GM12872 (cell line): ENCODE measurements at regions not wholly inside any gene's neighbourhood (a gene's known extent, or its start where the extent isn't known, plus 50 kb on each side); places are given as distances from the start of the nearest gene placed in this dataset.

Experiments
- TF ChIP-seq, protein P1 (sequence below): IDR thresholded peaks from 3 replicates; pipeline ENCODE4 v1.5.1; 2011; ENCODE audit warnings: low read depth, mild to moderate bottlenecking, low read length, moderate library complexity; ENCODE audit not compliant: insufficient read depth

DNA sequence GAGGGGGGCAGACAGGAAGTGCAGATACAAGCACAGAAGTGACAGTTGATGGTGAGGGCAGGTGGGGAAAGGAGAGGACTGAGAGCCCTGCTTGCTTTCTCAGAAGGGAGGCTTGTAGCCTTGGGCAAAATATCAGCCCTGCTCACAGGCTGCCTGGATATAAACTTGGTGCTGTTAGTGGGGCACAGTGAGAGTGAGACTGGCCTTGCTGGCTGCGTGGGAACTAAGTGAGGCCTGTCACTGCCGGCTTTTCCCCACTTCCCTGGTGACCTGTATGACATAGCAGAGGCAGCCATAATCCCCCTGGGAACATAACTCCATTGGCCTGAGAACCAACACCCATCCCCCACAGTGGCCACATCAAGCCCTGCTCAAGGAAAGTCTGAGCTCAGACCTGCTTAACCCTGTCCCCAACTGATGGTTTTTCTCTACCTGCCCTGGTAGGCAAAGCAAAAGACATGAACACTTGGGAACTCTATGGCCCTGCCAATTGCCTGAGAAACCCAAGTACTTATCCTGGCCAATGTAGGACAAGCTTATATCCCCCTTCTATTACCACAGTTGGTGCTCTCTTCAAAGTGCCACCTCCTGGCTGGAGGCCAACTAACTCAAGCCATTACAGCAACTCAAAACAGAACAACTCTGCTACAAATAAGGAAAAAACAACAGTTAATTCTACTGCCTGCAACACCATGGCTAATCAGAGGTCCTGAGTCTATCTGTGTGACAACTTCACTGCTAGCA lies 472.7 kb downstream of the PLPP3 start:
- TF ChIP-seq, protein P1, sequence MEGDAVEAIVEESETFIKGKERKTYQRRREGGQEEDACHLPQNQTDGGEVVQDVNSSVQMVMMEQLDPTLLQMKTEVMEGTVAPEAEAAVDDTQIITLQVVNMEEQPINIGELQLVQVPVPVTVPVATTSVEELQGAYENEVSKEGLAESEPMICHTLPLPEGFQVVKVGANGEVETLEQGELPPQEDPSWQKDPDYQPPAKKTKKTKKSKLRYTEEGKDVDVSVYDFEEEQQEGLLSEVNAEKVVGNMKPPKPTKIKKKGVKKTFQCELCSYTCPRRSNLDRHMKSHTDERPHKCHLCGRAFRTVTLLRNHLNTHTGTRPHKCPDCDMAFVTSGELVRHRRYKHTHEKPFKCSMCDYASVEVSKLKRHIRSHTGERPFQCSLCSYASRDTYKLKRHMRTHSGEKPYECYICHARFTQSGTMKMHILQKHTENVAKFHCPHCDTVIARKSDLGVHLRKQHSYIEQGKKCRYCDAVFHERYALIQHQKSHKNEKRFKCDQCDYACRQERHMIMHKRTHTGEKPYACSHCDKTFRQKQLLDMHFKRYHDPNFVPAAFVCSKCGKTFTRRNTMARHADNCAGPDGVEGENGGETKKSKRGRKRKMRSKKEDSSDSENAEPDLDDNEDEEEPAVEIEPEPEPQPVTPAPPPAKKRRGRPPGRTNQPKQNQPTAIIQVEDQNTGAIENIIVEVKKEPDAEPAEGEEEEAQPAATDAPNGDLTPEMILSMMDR: no peak

DNA sequence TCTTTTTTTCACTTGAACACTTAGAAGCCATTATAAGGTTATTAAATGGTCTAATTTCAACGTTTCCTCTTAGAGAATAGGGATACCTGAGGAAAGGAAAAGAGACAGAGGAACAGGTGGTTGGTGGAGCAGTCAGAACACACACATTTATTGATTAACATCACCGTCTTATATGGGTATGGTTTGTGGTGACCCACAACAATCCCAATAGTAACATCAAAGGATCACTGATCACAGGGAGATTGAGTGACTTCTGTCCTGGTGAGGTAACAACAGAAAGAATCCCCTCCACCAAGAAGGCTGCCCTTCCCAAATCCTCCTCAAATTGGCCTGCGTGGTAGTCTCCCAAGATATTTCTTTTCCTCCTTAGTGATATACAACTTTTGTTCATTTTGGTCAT lies 474.0 kb downstream of the PLPP3 start:
- TF ChIP-seq, protein P1: no peak

DNA sequence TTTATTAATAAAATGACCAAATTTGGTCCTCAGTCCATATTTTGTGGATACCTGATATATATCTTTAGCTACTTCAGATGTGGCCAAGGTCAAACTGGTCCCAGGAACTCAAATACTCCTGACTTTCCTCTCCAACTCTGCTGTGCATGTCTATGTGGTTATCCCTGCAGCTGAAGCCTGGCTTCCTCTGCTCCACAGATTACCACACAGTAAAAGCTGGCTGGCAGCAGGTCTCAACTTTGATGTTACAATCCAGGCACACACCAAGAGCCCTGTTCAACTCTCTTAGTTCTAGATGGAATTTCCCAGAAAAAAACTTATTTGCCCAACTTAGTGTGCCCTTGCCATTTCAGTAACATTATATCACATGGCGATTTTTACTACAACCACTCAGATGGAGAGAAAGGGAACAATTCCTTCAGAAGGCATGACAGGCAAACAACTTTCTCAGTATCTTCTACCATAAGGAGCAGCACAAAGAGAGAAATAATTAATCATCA lies 479.5 kb downstream of the PLPP3 start:
- TF ChIP-seq, protein P1: no peak

DNA sequence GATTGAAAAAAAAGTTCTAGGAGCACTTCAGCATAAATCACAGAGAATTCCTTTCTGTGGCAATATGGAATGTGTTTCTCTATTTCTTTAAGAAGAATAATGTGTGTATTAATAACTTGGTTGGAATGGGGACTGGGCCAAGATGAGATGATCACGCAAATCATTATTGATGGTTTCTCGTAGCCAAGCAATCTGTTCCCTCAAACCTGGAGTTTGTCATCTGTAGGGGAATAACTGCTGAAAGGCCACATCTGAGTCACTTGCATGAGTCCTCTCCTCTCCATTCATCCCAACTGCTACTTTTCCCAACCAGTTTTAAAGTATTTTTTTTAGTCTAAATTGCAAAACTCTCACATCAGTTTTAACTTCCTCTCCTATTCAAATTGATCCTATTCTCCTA lies 480.4 kb downstream of the PLPP3 start:
- TF ChIP-seq, protein P1: no peak

DNA sequence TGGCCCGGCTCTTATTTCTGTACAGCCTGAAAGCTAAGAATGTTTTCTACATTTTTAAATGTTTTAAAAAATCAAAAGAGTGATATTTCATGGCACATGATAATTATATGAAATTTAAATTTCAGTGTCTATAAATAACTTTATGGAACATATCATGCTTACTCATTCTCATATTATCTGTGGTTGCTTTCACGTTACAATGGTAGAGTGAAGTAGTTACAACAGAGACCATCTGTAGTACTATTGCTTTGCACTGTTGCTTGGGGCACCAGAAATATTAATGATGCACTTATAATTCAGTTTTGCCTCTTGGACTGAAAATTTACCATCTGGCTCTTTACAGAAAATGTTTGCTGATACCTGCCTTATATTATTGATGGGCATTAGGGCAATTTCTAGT lies 481.6 kb downstream of the PLPP3 start:
- TF ChIP-seq, protein P1: no peak

DNA sequence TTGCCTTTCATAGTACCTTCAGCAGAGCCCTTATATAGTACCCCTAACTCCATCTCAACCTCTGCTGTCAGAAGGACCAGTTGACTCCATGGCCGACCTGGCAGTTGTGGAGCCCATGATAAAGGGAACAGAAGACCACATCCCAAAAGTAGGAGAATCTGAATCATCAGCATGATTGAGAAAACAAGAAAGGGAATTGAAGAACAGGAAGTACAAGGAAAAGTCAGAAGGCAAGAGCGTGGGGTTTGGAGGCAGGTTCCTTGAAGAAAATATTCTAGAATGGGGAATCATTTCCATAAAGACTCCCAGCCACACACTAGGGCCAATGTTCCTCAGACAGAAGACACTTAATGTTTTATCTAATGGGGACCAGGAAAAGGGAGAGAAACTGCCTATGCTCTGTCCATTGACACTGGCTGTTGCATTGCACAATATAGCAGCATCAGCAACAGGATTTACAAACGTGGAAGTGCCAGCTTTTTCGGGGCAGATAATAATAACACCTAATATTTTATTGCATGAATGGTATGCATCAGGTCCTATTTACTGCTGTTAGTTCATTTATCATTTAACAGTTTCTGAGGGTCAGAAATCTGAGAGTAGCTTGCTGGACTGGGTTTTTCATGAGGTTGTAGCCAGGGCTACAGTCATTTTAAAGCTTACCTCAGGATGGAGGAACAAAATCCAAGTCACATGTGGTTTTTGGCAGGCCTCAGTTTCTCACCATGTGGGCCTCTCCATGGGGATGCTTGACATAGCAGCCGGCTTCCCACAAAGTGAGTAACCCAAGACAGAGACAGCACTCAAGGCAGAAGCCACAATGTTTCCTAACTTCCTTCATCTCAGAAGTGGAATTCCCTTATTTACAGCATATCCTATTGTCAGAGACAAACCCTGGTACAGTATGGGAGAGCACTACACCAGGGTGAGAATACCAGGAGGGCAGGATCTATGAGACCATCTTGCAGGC lies 483.4 kb downstream of the PLPP3 start:
- TF ChIP-seq, protein P1: no peak

DNA sequence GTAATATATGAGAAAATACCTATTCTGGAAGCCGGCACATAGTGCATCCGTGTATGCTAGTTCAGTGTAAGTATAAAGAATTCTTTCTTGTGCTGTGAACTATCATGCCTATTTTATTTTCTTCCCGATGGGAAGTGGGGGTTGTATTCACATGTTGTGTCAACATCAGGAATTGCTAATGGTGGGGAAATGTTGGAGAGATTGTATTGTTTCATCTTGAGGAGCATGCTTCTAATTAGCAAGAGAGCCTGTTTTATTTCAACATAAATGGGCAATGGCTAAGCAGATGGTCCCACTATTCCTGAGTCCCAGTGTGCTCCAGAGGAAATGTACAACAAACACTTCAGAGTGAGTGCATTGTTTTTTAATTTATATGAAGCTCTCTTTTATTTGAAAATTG lies 485.2 kb downstream of the PLPP3 start:
- TF ChIP-seq, protein P1: no peak
